ENCODE measurements at regions not wholly inside any gene's neighbourhood (a gene's known extent, or its start where the extent isn't known, plus 50 kb on each side); places are given as distances from the start of the nearest gene placed in this dataset.
"Not testable (repeated sequence)": the region's sequence is repeated elsewhere in the genome, so short reads cannot be mapped to it uniquely, and the experiment has no call there.

DNA sequence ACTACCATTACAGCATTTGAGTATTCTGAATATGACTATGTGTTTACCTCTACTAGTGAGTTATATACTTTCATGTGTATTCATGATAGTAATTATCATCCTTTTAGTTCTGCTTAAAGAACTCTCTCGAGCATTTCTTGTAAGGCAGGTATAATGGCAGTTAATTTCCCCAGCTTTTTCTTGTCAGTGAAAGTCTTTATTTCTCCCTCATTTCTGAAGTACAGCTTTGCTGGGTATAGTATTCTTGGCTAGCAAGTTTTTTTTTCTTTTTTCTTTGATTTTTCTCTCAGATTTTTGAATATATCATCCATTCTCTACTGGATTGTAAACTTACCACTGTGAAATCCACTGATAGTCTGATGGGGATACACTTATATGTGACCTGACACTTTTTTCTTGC lies 165.9 kb upstream of the ARHGAP5 start:
- CTCF ChIA-PET = interaction anchor here (0.6 to 0.9 kb wide), 3 partner anchors 15 to 703 kb away, joined by 3 read pairs; no protein-coding TSS in a partner anchor
- Histone ChIP-seq H3K9me3 (ENCODE audit: control insufficient read depth, insufficient read depth, low read depth, low read length) (no peaks in the 10 kb centered on the region), H3K4me1 (ENCODE audit: control insufficient read depth, insufficient read depth, low read length) (no peaks in the 10 kb centered on the region), H3K36me3 (ENCODE audit: control insufficient read depth in 2 of 2, insufficient read depth in 1 of 2, low read length in 2 of 2) (no peaks in the 10 kb centered on the region), H3K4me3 (ENCODE audit: low read depth, low read length) (no peak overlapping the region), H3K27ac (ENCODE audit: extremely low read depth, low read depth, low read length) (no peak overlapping the region)
- POLR2A ChIA-PET = no interaction called here
- TF ChIP-seq ZNF560 (tag by site-specific recombination; IDR thresholded peaks at IDR 0.05; ENCODE audit: borderline replicate concordance) = no peak
- peak; percentile 97 for TF ChIP-seq SETDB1 (IDR thresholded peaks at IDR 0.05; ENCODE audit: insufficient read length, low read length)
- TF ChIP-seq MYNN (tag by site-specific recombination; IDR thresholded peaks at IDR 0.05; ENCODE audit: borderline replicate concordance) = no peak
- TF ChIP-seq EGR2 (tag by site-specific recombination; IDR thresholded peaks at IDR 0.05; ENCODE audit: low read depth) = no peak

DNA sequence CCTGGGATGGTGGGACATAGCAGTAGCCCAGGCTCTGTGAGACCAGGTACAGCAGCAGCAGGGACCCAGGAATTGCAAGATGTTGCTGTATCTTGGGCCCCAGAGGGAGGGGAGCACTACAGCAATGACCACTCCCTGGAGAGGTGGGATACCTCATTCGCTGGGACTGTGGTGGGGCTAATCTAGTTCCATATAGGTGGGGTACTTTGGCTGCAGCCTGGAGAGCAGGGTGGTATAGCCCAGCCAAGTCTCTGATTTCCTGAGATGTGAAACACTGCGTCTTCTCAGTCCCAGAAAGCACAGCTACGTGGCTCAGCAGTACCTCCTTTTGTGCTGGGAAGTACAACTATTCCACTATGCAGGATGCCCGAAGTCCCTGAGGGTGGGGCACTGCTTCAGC lies 163.7 kb upstream of the ARHGAP5 start:
- H3K36me3 ChIP-seq (ENCODE audit: control insufficient read depth in 2 of 2, insufficient read depth in 1 of 2, low read length in 2 of 2) = no peaks in the 10 kb centered on the region
- no peaks in the 10 kb centered on the region for H3K9me3 ChIP-seq (ENCODE audit: control insufficient read depth, insufficient read depth, low read depth, low read length)
- CTCF ChIA-PET = no interaction called here
- no peak overlapping the region for H3K4me3 ChIP-seq (ENCODE audit: low read depth, low read length)
- POLR2A ChIA-PET = no interaction called here
- TF ChIP-seq ZNF654 (tag by site-specific recombination; IDR thresholded peaks at IDR 0.05; ENCODE audit: low read depth) = no peak
- no peak for TF ChIP-seq PRDM1 (tag by site-specific recombination; IDR thresholded peaks at IDR 0.05)
- TF ChIP-seq, protein P1, sequence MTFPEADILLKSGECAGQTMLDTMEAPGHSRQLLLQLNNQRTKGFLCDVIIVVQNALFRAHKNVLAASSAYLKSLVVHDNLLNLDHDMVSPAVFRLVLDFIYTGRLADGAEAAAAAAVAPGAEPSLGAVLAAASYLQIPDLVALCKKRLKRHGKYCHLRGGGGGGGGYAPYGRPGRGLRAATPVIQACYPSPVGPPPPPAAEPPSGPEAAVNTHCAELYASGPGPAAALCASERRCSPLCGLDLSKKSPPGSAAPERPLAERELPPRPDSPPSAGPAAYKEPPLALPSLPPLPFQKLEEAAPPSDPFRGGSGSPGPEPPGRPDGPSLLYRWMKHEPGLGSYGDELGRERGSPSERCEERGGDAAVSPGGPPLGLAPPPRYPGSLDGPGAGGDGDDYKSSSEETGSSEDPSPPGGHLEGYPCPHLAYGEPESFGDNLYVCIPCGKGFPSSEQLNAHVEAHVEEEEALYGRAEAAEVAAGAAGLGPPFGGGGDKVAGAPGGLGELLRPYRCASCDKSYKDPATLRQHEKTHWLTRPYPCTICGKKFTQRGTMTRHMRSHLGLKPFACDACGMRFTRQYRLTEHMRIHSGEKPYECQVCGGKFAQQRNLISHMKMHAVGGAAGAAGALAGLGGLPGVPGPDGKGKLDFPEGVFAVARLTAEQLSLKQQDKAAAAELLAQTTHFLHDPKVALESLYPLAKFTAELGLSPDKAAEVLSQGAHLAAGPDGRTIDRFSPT (tag by site-specific recombination; IDR thresholded peaks at IDR 0.05) = no peak
- H3K27ac ChIP-seq (ENCODE audit: extremely low read depth, low read depth, low read length) = no peak overlapping the region
- H3K4me1 ChIP-seq (ENCODE audit: control insufficient read depth, insufficient read depth, low read length) = no peaks in the 10 kb centered on the region

DNA sequence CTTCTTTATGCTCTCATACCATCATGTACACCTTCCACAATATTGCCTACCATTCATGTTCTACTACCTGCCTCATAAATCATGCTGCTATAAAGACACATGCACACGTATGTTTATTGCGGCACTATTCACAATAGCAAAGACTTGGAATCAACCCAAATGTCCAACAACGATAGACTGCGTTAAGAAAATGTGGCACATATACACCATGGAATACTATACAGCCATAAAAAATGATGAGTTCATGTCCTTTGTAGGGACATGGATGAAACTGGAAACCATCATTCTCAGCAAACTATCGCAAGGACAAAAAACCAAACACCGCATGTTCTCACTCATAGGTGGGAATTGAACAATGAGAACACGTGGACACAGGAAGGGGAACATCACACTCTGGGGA lies 158.8 kb upstream of the ARHGAP5 start:
- H3K9me3 ChIP-seq (ENCODE audit: control insufficient read depth, insufficient read depth, low read depth, low read length); H3K36me3 ChIP-seq (ENCODE audit: control insufficient read depth in 2 of 2, insufficient read depth in 1 of 2, low read length in 2 of 2); H3K4me1 ChIP-seq (ENCODE audit: control insufficient read depth, insufficient read depth, low read length); CTCF ChIA-PET; H3K27ac ChIP-seq (ENCODE audit: extremely low read depth, low read depth, low read length); POLR2A ChIA-PET; H3K4me3 ChIP-seq (ENCODE audit: low read depth, low read length): not testable (repeated sequence)
- peak; percentile 92 for TF ChIP-seq ZNF146 (tag by site-specific recombination; IDR thresholded peaks at IDR 0.05)

DNA sequence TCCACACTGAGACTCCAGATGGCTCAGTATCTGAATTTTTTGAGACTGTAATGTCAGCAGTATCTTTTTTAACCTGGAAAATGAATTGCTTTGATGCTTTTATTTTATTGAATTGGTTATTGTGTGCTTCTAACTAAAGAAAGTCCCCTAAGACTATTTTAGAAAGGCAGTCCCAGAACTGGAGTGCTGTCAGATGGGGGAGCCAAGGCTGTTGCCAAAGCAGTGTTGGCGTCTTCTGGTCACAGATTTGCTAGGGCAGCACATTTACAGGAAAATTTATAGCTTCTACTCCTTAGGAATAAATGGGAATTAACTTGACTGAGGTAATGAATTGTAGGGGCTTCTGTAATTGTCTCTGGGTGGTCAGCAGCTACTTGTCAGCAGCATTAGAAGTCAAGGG lies 157.1 kb upstream of the ARHGAP5 start:
- POLR2A ChIA-PET = no interaction called here

More for the DNA sequence above, 157.1 kb upstream of the ARHGAP5 start:
- H3K4me1 ChIP-seq (ENCODE audit: control insufficient read depth, insufficient read depth, low read length) = no peaks in the 10 kb centered on the region
- no peak overlapping the region for H3K4me3 ChIP-seq (ENCODE audit: low read depth, low read length)
- H3K9me3 ChIP-seq (ENCODE audit: control insufficient read depth, insufficient read depth, low read depth, low read length) = no peaks in the 10 kb centered on the region
- no peak for TF ChIP-seq EGR2 (tag by site-specific recombination; IDR thresholded peaks at IDR 0.05; ENCODE audit: low read depth)
- TF ChIP-seq, protein P2, sequence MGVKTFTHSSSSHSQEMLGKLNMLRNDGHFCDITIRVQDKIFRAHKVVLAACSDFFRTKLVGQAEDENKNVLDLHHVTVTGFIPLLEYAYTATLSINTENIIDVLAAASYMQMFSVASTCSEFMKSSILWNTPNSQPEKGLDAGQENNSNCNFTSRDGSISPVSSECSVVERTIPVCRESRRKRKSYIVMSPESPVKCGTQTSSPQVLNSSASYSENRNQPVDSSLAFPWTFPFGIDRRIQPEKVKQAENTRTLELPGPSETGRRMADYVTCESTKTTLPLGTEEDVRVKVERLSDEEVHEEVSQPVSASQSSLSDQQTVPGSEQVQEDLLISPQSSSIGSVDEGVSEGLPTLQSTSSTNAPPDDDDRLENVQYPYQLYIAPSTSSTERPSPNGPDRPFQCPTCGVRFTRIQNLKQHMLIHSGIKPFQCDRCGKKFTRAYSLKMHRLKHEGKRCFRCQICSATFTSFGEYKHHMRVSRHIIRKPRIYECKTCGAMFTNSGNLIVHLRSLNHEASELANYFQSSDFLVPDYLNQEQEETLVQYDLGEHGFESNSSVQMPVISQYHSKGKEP (tag by site-specific recombination; IDR thresholded peaks at IDR 0.05) = no peak
- TF ChIP-seq ZNF146 (tag by site-specific recombination; IDR thresholded peaks at IDR 0.05) = no peak
- no peak for TF ChIP-seq SP7 (tag by site-specific recombination; IDR thresholded peaks at IDR 0.05)
- no peak for TF ChIP-seq SP3 (tag by site-specific recombination; IDR thresholded peaks at IDR 0.05)
- TF ChIP-seq ZNF416 (tag by site-specific recombination; IDR thresholded peaks at IDR 0.05) = no peak
- TF ChIP-seq KLF7 (tag by site-specific recombination; IDR thresholded peaks at IDR 0.05; ENCODE audit: borderline replicate concordance) = no peak
- no peak for TF ChIP-seq ZNF473 (tag by site-specific recombination; IDR thresholded peaks at IDR 0.05)
- no peak for TF ChIP-seq ZNF248 (tag by site-specific recombination; IDR thresholded peaks at IDR 0.05)
- no peak for TF ChIP-seq ZNF658 (tag by site-specific recombination; IDR thresholded peaks at IDR 0.05)
- H3K36me3 ChIP-seq (ENCODE audit: control insufficient read depth in 2 of 2, insufficient read depth in 1 of 2, low read length in 2 of 2) = no peaks in the 10 kb centered on the region
- CTCF ChIA-PET = no interaction called here
- H3K27ac ChIP-seq (ENCODE audit: extremely low read depth, low read depth, low read length) = no peak overlapping the region

Data from HEK293 (cell line).